HCT116 (cell line): ENCODE measurements at regions not wholly inside any gene's neighbourhood (a gene's known extent, or its start where the extent isn't known, plus 50 kb on each side); places are given as distances from the start of the nearest gene placed in this dataset.
A peak's percentile ranks its signal among the peaks of the same experiment; 100 is the strongest.

Source experiments
- CTCF ChIP-seq, 3 experiments: fragments of 200-600 bp in 1 of 3; sonication (generic) in 1 of 3; IDR thresholded peaks in 2 of 3; conservative IDR thresholded peaks in 1 of 3; 2 replicates each; pipeline ENCODE4 v1.5.1; 2012 to 2017; ENCODE audit warnings: low read depth in 2 of 3, low read length in 2 of 3, antibody characterized with exemption in 1 of 3, borderline replicate concordance in 1 of 3, control low read depth in 1 of 3, mild to moderate bottlenecking in 1 of 3, mixed read lengths in 1 of 3, mixed run types in 1 of 3, moderate library complexity in 1 of 3; ENCODE audit not compliant: insufficient read depth in 1 of 3
- MAX ChIP-seq: IDR thresholded peaks from 2 replicates; pipeline ENCODE4 v1.6.1; 2012
- POLR2A ChIP-seq: IDR thresholded peaks from 2 replicates; pipeline ENCODE4 v1.7.0; 2011; ENCODE audit warnings: borderline replicate concordance; ENCODE audit not compliant: insufficient read depth, insufficient read length; ENCODE audit errors: extremely low read depth
- REST ChIP-seq: IDR thresholded peaks from 2 replicates; pipeline ENCODE4 v1.6.1; 2012; ENCODE audit warnings: low read depth
- YY1 ChIP-seq: IDR thresholded peaks from 2 replicates; pipeline ENCODE4 v1.6.1; 2011; ENCODE audit warnings: low read length, low read depth, moderate library complexity, mild to moderate bottlenecking; ENCODE audit not compliant: insufficient replicate concordance; ENCODE audit errors: extremely low read depth
- ZNF274 ChIP-seq: fragments of 200-500 bp; sonication (Bioruptor generic); IDR thresholded peaks from 2 replicates; pipeline ENCODE4 v1.6.1; 2014; ENCODE audit warnings: mild to moderate bottlenecking, low read depth, low read length, inconsistent platforms

GRCh38 chr2:199019898-199020507, 437.7 kb downstream of the SATB2 start:
- TF ChIP-seq CTCF (IDR thresholded peaks at IDR 0.05 in 2 of 3, conservative IDR thresholded peaks at IDR 0.05 in 1 of 3; ENCODE audit: borderline replicate concordance in 1 of 3, insufficient read depth in 1 of 3, low read depth in 2 of 3, low read length in 2 of 3) (peak; percentile 30 to 65 (median 49); a peak in 5 of 6 replicates), ZNF274 (no peak), REST (no peak), MAX (no peak), POLR2A (no peak), YY1 (no peak)
